HG03095 (cell line): ENCODE measurements at regions not wholly inside any gene's neighbourhood (a gene's known extent, or its start where the extent isn't known, plus 50 kb on each side); places are given as distances from the start of the nearest gene placed in this dataset.

Source experiments
- ATAC-seq: cut with Tn5 transposase; IDR thresholded peaks from one replicate; pipeline ENCODE4 v1.9.1; 2021; ENCODE audit warnings: moderate library complexity; ENCODE audit not compliant: unreplicated experiment

DNA sequence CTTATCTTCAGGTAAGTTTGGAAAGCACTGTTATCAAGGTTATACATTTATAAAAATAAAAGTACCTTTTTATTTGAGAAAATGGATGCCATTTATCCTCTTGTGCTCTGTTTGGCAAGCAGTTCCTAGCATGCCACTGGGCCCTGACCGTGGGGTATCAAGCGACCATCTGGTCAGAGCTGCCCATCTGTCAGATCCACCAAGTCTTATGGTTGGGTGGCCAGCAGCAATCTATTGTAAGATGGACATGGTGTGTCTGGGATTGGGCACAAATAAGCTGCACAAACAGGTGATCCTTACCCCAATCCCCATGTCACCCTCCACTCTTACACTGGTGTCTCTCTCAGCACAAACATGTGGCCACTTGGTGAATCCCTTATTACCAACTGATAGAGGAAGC, 178.5 kb downstream of the DLEU7 start:
- no peak for ATAC-seq

DNA sequence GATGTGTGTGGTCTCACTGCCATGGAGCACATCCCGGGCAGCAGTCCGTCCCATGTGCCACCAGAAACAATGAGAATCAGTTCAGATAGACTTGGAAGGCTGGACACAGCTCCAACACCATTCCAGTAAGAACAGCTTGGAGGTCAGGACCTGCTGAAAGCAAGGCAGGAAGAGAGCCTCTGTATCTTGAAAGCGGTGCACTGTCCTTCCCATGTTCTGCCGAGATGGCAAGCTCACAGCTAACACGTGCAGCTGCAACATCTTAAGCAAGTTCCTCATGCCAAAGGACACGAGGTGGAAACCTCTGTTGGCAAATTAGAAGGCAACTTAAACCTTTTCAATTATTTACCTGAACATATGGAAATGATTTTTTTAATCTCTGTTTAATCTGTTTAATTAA, 175.4 kb downstream of the DLEU7 start:
- ATAC-seq = no peak

- ATAC-seq = no peak
These were observed 174.7 kb downstream of the DLEU7 start for GRCh38 chr13:50668691-50669271.

DNA sequence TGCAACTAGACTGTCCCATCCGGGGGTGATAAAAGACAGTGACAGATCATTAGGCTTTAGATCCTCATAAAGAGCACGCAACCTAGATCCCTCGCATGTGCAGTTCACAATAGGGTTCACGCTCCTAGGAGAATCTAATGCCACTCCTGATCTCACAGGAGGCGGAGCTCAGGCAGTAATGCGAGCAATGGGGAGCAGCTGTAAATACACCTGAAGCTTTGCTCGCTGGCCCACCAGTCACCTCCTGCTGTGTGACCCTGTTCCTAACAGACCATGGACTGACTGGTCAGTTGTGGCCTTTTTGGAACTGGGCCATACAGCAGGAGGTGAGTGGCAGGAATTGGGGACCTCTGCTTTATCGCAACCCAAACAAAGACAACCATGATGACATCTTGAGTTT, 173.2 kb downstream of the DLEU7 start:
- ATAC-seq = no peak

DNA sequence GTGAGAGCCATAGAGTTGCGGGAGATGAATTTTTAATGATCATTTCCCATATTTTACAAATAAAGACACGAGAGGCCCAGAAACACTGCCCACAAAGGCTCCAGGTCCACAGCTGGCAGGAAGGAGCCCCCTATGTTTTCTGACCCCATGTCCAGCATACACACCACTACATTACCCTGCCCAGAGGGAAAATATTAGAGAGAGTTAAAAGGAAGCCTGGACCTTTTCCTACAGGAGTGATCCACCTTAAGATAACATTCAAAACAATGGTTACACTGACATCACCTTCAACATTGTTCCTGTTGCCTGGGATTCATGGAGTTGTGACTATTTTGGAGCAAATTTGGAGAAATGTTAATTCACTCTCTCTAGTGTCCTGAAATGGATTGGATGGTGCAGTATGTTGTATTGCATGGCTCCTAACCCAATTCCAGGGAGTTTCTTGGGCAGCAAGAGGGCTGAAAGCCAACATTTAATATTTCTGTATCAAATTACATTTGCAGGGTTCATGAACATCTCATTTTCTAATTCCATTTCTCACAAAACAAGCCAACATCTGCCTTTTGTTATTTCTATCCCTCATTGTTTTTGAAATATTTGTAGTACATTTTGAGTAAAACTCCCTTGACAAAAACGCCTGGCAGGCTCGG, 172.5 kb downstream of the DLEU7 start:
- no peak for ATAC-seq

- ATAC-seq = no peak
These were observed 172.0 kb downstream of the DLEU7 start for GRCh38 chr13:50671497-50671850.

- ATAC-seq = no peak
These were observed 171.5 kb downstream of the DLEU7 start for GRCh38 chr13:50672025-50672424.

DNA sequence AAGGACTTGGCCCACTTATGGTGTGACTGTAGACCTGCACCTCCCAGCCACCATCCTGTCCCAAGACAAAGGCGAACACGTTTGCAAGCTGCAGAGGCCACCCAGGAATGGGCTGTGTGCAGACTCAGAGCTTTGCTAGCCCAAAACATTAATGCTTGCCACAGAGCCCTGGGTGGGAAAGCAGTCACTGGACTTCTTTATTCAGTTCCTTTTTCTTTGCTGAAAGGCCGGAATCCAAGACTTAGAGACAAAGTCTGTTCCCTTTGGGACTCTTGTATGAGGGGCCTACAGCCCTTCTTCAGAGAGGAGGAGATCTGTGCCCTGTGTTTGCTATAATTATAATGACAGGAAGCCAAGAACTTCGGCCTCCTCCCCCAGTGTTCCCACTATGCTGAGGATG, 167.8 kb downstream of the DLEU7 start:
- ATAC-seq = no peak

DNA sequence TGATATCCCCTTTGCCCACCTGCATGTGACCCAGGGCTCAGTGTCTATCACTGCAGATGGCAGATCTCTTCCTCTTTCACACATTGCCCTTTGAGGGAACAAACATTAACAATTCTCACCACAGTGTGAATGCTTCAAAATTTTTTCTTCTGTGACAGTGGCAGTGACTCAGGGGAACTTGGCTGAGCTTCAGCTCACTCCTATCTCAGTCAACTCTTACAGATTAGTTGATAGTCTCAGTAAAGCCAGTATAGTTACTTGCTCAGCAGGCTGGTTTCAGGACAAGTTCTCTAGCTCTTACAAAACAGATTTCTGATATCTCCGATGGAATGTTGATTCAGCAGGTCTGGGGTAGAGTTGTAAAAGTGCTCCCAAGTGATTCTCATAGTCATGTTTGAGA, 166.9 kb downstream of the DLEU7 start:
- ATAC-seq = no peak

GRCh38 chr13:50677258-50677657, 166.2 kb downstream of the DLEU7 start:
- ATAC-seq = no peak

GRCh38 chr13:50677687-50678463, 165.6 kb downstream of the DLEU7 start:
- no peak for ATAC-seq

DNA sequence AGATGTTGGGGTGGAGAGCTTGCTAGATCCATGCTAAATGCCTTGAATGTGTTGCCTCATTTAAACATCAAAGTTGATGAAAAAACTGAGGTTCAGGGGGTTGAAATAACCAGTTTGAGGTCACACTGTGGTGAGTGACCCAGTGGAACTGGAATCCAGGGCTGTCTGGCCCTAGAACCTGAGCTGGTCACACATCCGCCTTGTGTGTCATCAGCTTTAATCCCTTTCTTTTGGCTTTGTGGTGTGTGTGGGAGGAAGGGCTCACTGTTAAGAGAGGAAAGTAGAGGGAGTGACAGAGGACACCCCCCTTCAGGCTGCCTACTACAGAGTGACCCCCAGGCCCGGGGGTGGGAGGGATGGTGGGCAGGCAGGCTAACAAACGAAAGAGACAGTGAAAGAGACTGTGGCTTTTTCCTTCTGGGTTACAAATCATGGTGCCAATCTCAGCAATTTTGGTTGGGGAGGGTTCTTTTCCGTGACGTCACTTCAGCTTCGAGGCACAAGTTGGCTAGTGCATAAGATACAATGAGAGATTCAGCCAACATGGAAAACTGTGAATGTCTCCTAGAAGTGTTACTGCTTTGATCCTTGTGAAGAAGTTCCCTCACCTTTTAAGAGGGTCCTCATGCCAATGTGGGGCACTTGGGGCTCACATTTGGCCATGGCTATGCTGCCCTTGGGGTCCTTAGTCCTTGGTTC, 164.9 kb downstream of the DLEU7 start:
- no peak for ATAC-seq

GRCh38 chr13:50679321-50679720, 164.2 kb downstream of the DLEU7 start:
- ATAC-seq = no peak

- no peak for ATAC-seq
These were observed 161.5 kb downstream of the DLEU7 start for GRCh38 chr13:50682002-50682401.

DNA sequence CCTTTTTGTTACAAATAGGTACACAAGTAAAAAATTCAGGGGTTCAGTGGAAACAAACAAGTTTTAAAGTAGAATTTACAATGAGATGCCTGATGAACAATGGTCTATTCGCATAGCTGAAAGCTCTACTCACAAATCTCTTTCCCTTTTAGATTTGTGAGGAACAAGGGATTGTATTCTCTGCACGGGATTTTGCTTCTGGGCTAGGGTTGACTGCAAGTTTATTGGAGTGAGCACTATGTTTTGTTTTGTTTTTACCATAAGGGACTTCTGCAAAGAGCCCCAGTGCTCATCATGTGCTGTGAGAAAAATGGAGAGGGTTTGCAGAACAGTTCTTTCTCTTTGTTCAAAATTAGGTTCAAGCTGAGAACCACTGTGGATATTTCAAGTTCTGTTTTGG, 160.5 kb downstream of the DLEU7 start:
- ATAC-seq = no peak

GRCh38 chr13:50684366-50684765, 159.1 kb downstream of the DLEU7 start:
- ATAC-seq = no peak

DNA sequence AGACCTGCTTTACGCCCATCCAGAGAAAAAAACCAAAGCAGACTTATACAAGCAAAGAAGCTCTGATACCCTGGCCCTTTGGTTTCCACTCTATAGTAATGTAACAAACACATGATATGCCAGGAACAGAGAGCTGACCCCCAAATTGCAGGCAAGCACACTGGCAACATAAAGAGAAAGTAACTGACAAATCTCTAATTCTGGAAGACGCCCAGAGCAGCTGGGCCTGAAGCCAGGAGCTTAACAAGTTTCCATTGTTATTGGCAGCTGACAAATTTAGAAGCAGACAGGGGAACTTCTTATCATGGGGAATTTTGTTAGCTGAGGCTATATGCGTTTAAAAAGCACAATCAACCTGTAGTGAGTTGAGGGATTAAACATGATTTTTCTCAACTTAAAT, 158.0 kb downstream of the DLEU7 start:
- no peak for ATAC-seq

- no peak for ATAC-seq
These were observed 157.5 kb downstream of the DLEU7 start for GRCh38 chr13:50685956-50686355.

- no peak for ATAC-seq
These were observed 156.9 kb downstream of the DLEU7 start for GRCh38 chr13:50686551-50686950.

DNA sequence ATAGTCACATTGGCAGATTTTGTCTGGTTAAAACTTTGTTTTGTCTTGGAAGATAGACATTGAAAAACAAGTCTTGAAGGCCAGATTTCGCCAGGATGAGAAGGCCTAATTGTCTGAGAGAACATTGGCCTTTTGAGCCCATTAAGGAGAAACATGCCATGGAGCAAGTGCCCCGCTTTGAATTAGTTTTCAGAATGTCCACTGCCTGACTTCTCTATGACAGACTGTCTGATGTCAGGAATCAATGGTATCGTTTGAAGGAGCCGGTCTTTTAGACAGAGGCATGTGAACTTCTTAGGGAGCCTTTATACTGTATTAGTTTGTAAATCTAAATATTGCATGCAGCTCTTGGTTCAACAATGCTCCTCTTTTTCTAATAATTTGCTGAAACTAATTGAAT, 155.9 kb downstream of the DLEU7 start:
- ATAC-seq = no peak

GRCh38 chr13:50690006-50690405, 153.5 kb downstream of the DLEU7 start:
- no peak for ATAC-seq

DNA sequence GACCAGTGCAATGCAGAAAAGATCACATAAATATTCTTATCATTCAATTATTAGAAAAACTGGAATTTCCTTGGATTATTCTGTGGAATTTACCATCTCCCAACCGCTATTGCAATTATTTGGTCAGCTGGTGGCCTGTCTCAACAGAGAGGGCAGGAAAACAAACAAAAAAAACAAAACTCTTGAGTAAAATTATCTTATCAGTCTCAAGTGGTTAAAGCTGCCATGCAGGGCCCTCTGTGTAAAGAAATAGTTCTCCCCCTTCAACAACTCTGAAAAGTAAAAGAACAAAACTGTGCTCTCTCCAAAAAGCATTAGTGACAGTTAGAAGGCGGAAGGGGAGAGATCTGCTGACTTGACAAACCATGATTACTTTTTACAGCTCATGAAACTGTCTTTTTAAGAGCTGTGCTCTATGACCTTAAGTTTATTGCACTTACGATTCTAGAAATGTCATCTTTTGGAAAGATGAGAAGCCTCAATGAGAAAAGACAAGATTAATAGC, 152.3 kb downstream of the DLEU7 start:
- no peak for ATAC-seq
